IMR-90 (cell line): ENCODE measurements at regions not wholly inside any gene's neighbourhood (a gene's known extent, or its start where the extent isn't known, plus 50 kb on each side); places are given as distances from the start of the nearest gene placed in this dataset.

ENCODE experiments used
- ATAC-seq: fragments of 200-7000 bp; cut with Tn5 transposase; 2 replicates; pipeline ENCODE4 v1.9.1; 2020; ENCODE audit warnings: low read depth, mild to moderate bottlenecking, moderate library complexity
- BruUV-seq: library from RNA; stranded (reverse); fragments of 400-500 nt; replicated peaks from 2 replicates; lab custom pipeline; 2021; lab: Mats Ljungman, UMichigan
- CTCF ChIA-PET: fragments of 300-600 bp; formaldehyde crosslinking; extraction: SDS; loops from one replicate; lab custom pipeline; 2021; ENCODE audit warnings: antibody characterized with exemption; lab: Yijun Ruan, JAX
- POLR2A ChIA-PET: fragments of 300-600 bp; sonication (Branson Sonifier 250); formaldehyde crosslinking; loops from one replicate; lab custom pipeline; 2022; ENCODE audit warnings: antibody characterized with exemption; ENCODE audit not compliant: unreplicated experiment; lab: Charles Lee
- DNase-seq: peaks from one replicate; pipeline ENCODE4 v3.0.0; 2013
- H2AFZ ChIP-seq: replicated peaks from 2 replicates; pipeline ENCODE3; 2013; ENCODE audit warnings: low read length, mild to moderate bottlenecking; ENCODE audit not compliant: poor library complexity
- H2AK5ac ChIP-seq: 2 replicates; pipeline ENCODE4 v1.6.1; 2013; ENCODE audit warnings: low read depth, low read length, inconsistent platforms
- H2AK9ac ChIP-seq: replicated peaks from 2 replicates; pipeline ENCODE3; 2013; ENCODE audit warnings: mild to moderate bottlenecking, low read depth, low read length, moderate library complexity; ENCODE audit not compliant: poor library complexity
- H2BK120ac ChIP-seq: 2 replicates; pipeline ENCODE4 v1.6.1; 2013; ENCODE audit warnings: low read depth, low read length, inconsistent platforms
- H2BK15ac ChIP-seq: 3 replicates; pipeline ENCODE4 v1.6.1; 2013; ENCODE audit warnings: low read depth, low read length, inconsistent platforms
- H2BK20ac ChIP-seq: 2 replicates; pipeline ENCODE4 v1.6.1; 2013; ENCODE audit warnings: low read depth, mild to moderate bottlenecking, inconsistent platforms, low read length, moderate library complexity
- H2BK5ac ChIP-seq: 2 replicates; pipeline ENCODE4 v1.6.1; 2013; ENCODE audit warnings: mild to moderate bottlenecking, low read depth, low read length, inconsistent platforms; ENCODE audit not compliant: poor library complexity, severe bottlenecking
- H3K14ac ChIP-seq: replicated peaks from 2 replicates; pipeline ENCODE4 v1.6.1; 2013; ENCODE audit warnings: low read depth, low read length, inconsistent platforms
- H3K18ac ChIP-seq: 2 replicates; pipeline ENCODE4 v1.6.1; 2013; ENCODE audit warnings: low read depth, low read length, control low read depth
- H3K23ac ChIP-seq: 2 replicates; pipeline ENCODE4 v1.6.1; 2013; ENCODE audit warnings: low read depth, low read length, inconsistent platforms
- H3K27ac ChIP-seq: 2 replicates; pipeline ENCODE4 v1.5.1; 2013; ENCODE audit warnings: mild to moderate bottlenecking, control low read depth, low read length; ENCODE audit not compliant: insufficient read depth
- H3K27me3 ChIP-seq: 2 replicates; pipeline ENCODE4 v1.6.1; 2013; ENCODE audit warnings: low read length; ENCODE audit not compliant: control insufficient read depth, insufficient read depth
- H3K36me3 ChIP-seq: 2 replicates; pipeline ENCODE4 v1.6.1; 2013; ENCODE audit warnings: low read length, mixed read lengths; ENCODE audit not compliant: control insufficient read depth, insufficient read depth
- H3K4ac ChIP-seq: 2 replicates; pipeline ENCODE4 v1.6.1; 2013; ENCODE audit warnings: low read depth, low read length, inconsistent platforms
- H3K4me1 ChIP-seq: 2 replicates; pipeline ENCODE4 v1.6.1; 2013; ENCODE audit warnings: low read length, mixed read lengths; ENCODE audit not compliant: control insufficient read depth, insufficient read depth
- H3K4me2 ChIP-seq: 2 replicates; pipeline ENCODE4 v1.6.1; 2013; ENCODE audit warnings: low read depth, mild to moderate bottlenecking, control low read depth, low read length, moderate library complexity
- H3K4me3 ChIP-seq: 2 replicates; pipeline ENCODE4 v1.5.1; 2013; ENCODE audit warnings: low read depth, mild to moderate bottlenecking, control low read depth, low read length, moderate library complexity; ENCODE audit not compliant: insufficient read depth
- H3K56ac ChIP-seq: 2 replicates; pipeline ENCODE4 v1.6.1; 2013; ENCODE audit warnings: low read length, inconsistent platforms; ENCODE audit not compliant: insufficient read depth; ENCODE audit errors: extremely low read depth
- H3K79me1 ChIP-seq, 2 experiments: 2 replicates each; pipeline ENCODE4 v1.6.1; 2013; ENCODE audit warnings: low read length in 2 of 2, inconsistent platforms in 1 of 2, low read depth in 1 of 2
- H3K9ac ChIP-seq: 2 replicates; pipeline ENCODE4 v1.6.1; 2013; ENCODE audit warnings: low read depth, low read length, control low read depth
- H3K9me1 ChIP-seq: 2 replicates; pipeline ENCODE4 v1.6.1; 2013; ENCODE audit warnings: low read length, inconsistent platforms; ENCODE audit not compliant: insufficient read depth
- H3K9me3 ChIP-seq: 2 replicates; pipeline ENCODE4 v1.6.1; 2013; ENCODE audit warnings: low read length; ENCODE audit not compliant: control insufficient read depth, insufficient read depth
- H4K20me1 ChIP-seq: 2 replicates; pipeline ENCODE4 v1.6.1; 2013; ENCODE audit warnings: low read length, inconsistent platforms; ENCODE audit not compliant: insufficient read depth
- H4K5ac ChIP-seq: 2 replicates; pipeline ENCODE4 v1.6.1; 2013; ENCODE audit warnings: mild to moderate bottlenecking, low read depth, low read length, control low read depth
- H4K8ac ChIP-seq, 2 experiments: 2 replicates each; pipeline ENCODE4 v1.6.1; 2013; ENCODE audit warnings: low read depth in 2 of 2, low read length in 2 of 2, control low read depth in 1 of 2, inconsistent platforms in 1 of 2
- H4K91ac ChIP-seq: 2 replicates; pipeline ENCODE4 v1.6.1; 2013; ENCODE audit warnings: low read depth, low read length, inconsistent platforms; ENCODE audit not compliant: insufficient read depth
- MAFK ChIP-seq: IDR thresholded peaks from 2 replicates; pipeline ENCODE4 v1.6.1; 2012; ENCODE audit warnings: low read depth, low read length, improper control_type of control experiment
- MXI1 ChIP-seq: IDR thresholded peaks from 2 replicates; pipeline ENCODE4 v1.6.1; 2012; ENCODE audit warnings: low read depth, mild to moderate bottlenecking, low read length, moderate library complexity, borderline replicate concordance
- POLR2A ChIP-seq: IDR thresholded peaks from 2 replicates; pipeline ENCODE4 v1.6.1; 2012; ENCODE audit warnings: mild to moderate bottlenecking, low read depth, low read length
- WGBS, 2 experiments: methylation state at CpG; one replicate each; pipeline versions ENCODE4 v1.1.5 to v1.1.7; 2013; ENCODE audit warnings: missing lambda C conversion rate in 2 of 2; ENCODE audit not compliant: insufficient read length in 1 of 2; ENCODE audit errors: extremely low coverage in 2 of 2; 5-methylcytosine and 5-hydroxymethylcytosine counted together
- dilution Hi-C: fragments of 300-500 bp; cut with HindIII; formaldehyde crosslinking; loops from one replicate; pipeline ENCODE4 v1.14.3; 2018; ENCODE audit warnings: low sequenced_read_pairs; ENCODE audit not compliant: unreplicated experiment
- in situ Hi-C: fragments of 300-500 bp; cut with MboI; formaldehyde crosslinking; loops from 3 replicates; pipeline ENCODE4 v1.14.3; 2019; ENCODE audit warnings: low sequenced_read_pairs, inconsistent platforms, mixed read lengths
- intact Hi-C: fragments of 100-400 bp; cut with micrococcal nuclease; formaldehyde crosslinking; loops from 2 replicates; pipeline ENCODE4 v1.10.0; 2022

DNA sequence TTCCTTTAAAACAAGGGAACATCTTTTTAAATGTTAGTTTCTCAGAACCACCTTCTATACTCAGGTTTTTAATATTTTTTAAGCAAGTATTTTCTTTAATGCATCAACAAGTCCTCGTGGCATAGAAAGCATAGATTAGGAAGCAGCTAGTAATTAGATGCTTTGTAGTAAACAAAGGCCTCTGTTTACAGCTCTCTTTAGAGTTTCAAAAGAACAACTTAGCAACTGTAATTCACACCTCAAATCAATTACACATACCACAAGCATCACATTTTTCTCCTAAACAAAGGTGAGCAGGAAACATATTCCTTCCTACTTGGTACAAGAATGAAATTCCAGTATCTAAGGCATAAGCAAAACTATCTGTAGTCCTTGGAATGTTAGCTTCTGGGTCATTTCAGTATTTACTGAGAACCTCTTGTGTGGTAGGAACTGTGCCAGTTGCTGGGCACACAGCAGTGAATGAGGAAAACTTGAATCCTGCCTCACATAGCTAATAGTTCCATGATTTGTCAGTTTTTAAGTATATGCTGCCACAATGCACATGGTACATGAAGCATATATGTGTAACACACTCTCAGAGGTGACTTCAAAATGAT lies 249.1 kb downstream of the CEMIP2 start:
- H3K27ac ChIP-seq = no peak overlapping the region
- H4K8ac ChIP-seq = no peak overlapping the region
- no peaks in the 10 kb centered on the region for H4K20me1 ChIP-seq
- H2BK15ac ChIP-seq = no peak overlapping the region
- no peaks in the 10 kb centered on the region for H3K4me1 ChIP-seq
- H2BK120ac ChIP-seq = no peak overlapping the region
- H3K56ac ChIP-seq = no peak overlapping the region
- no peak overlapping the region for H2AK9ac ChIP-seq
- H3K14ac ChIP-seq = no peak overlapping the region
- H3K4me3 ChIP-seq = no peak overlapping the region
- no peak for DNase-seq
- WGBS, 2 experiments = no CpG with 5 or more reads among the region's 1 CpG
- no peak for ATAC-seq
- no peak overlapping the region for H4K91ac ChIP-seq
- dilution Hi-C loops (no loop called here), intact Hi-C loops (no loop called here), in situ Hi-C loops (no loop called here)
- H3K36me3 ChIP-seq = no peaks in the 10 kb centered on the region
- no peaks in the 10 kb centered on the region for H3K9me1 ChIP-seq
- no peak overlapping the region for H3K4ac ChIP-seq
- no peak for TF ChIP-seq MXI1
- TF ChIP-seq MAFK = no peak
- no peak for TF ChIP-seq POLR2A
- H3K27me3 ChIP-seq = no peaks in the 10 kb centered on the region
- no peak overlapping the region for H2AFZ ChIP-seq
- H2BK5ac ChIP-seq = no peak overlapping the region
- H3K18ac ChIP-seq = no peak overlapping the region
- no peak overlapping the region for H3K4me2 ChIP-seq
- H4K5ac ChIP-seq = no peak overlapping the region
- POLR2A ChIA-PET = interaction anchor here (0.6 kb wide), 1 partner anchor 517 kb away, joined by 4 read pairs; no protein-coding TSS in a partner anchor
- H3K23ac ChIP-seq = no peak overlapping the region
- no peaks in the 10 kb centered on the region for H3K9me3 ChIP-seq
- H2AK5ac ChIP-seq = no peak overlapping the region
- no TSS peak for BruUV-seq
- H3K79me1 ChIP-seq = no peaks in the 10 kb centered on the region
- no peak overlapping the region for H2BK20ac ChIP-seq
- CTCF ChIA-PET = no interaction called here
- H3K9ac ChIP-seq = no peak overlapping the region
